Suppressor macrophage treated with lipopolysaccharide for 4 hours (primary cell): ENCODE measurements at regions not wholly inside any gene's neighbourhood (a gene's known extent, or its start where the extent isn't known, plus 50 kb on each side); places are given as distances from the start of the nearest gene placed in this dataset.
A peak's percentile ranks its signal among the peaks of the same experiment; 100 is the strongest.

Experiments used
- DNase-seq: peaks from one replicate; pipeline ENCODE4 v3.0.0-alpha.2; 2020

GRCh38 chrX:34227804-34228203 is 95.7 kb upstream of the FAM47A start:
- no peak for DNase-seq

DNA sequence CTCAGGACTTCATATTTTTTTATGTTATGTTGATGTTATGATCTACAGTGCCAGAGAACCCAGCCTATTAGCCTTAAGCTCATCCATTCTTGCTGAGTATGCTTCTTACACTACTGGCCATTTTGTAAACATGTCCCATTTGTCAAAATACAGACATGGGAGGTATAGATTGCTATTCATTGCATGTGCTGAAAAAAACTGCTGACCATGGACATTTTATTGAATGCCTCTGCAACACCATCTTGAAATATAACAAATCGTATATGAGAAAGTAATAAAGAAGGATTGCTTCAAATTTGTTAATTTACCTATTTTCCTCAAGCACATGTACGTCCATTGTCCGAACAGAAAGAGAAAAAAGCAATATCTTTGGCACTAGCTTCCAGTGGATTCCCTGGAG is 91.5 kb upstream of the FAM47A start:
- DNase-seq = no peak

DNA sequence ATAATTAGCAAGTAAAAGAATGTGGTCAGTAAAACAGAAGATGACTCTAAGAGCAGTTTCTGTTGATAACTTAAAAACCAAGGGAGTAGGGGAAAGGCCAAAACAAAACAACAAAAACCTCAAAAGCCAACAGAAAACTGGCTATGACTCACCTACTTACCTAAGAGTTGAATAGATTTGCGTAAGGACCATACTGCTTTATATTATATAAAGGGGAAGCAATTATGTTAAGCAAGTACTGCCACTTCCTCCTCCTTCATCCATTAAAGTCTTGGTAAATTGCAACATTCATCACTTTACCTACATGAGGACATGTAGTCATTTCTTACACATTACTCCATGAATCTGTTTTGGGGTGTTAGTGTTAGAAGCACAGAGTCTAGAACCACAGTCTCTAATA is 85.9 kb upstream of the FAM47A start:
- DNase-seq = peak; percentile 7

DNA sequence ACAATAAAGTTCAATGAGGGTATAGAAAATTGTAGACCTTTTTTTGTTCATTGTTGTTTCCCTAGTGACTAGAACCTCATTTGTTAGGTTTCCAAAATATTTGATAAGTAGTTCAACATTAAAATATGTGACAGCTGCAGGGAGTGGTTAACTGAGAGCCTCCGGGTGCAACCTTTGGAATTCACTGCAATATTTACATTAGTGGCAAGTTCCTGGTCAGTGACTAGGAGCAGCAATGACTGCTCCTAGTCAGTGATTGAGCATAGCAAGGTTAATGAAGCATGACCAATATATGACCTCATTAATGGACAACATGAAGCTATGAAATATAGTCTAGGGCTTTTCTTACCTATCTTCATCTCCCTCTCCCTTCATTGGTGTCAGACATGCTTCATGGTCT is 65.8 kb upstream of the FAM47A start:
- DNase-seq = no peak
